H9 (cell line): ENCODE measurements at regions not wholly inside any gene's neighbourhood (a gene's known extent, or its start where the extent isn't known, plus 50 kb on each side); places are given as distances from the start of the nearest gene placed in this dataset.

ENCODE experiments used
- DNase-seq: peaks from one replicate; pipeline ENCODE4 v3.0.0-alpha.2; 2017
- H2AFZ ChIP-seq: one replicate; pipeline ENCODE4 v1.6.1; 2013; ENCODE audit warnings: mild to moderate bottlenecking, low read length, control low read depth, moderate library complexity
- H2AK5ac ChIP-seq: 2 replicates; pipeline ENCODE4 v1.6.1; 2013; ENCODE audit warnings: low read length, control low read depth, mixed read lengths; ENCODE audit not compliant: insufficient read length
- H2BK120ac ChIP-seq: one replicate; pipeline ENCODE4 v1.6.1; 2013; ENCODE audit warnings: low read depth, mild to moderate bottlenecking, low read length, control low read depth, inconsistent platforms; ENCODE audit not compliant: poor library complexity, severe bottlenecking
- H2BK12ac ChIP-seq: 2 replicates; pipeline ENCODE4 v1.6.1; 2013; ENCODE audit warnings: low read length, control low read depth, mixed read lengths, low read depth; ENCODE audit not compliant: insufficient read length
- H2BK15ac ChIP-seq: 2 replicates; pipeline ENCODE4 v1.6.1; 2013; ENCODE audit warnings: low read depth, low read length, control low read depth
- H2BK20ac ChIP-seq: one replicate; pipeline ENCODE4 v1.6.1; 2013; ENCODE audit warnings: low read depth, mild to moderate bottlenecking, low read length, control low read depth, inconsistent platforms; ENCODE audit not compliant: poor library complexity, severe bottlenecking
- H2BK5ac ChIP-seq: 2 replicates; pipeline ENCODE4 v1.6.1; 2013; ENCODE audit warnings: low read length, control low read depth, mixed read lengths; ENCODE audit not compliant: insufficient read length
- H3K14ac ChIP-seq: 2 replicates; pipeline ENCODE4 v1.6.1; 2013; ENCODE audit warnings: low read length, control low read depth; ENCODE audit not compliant: insufficient read depth
- H3K18ac ChIP-seq: 2 replicates; pipeline ENCODE4 v1.6.1; 2013; ENCODE audit warnings: low read depth, mild to moderate bottlenecking, mixed read lengths, low read length, control low read depth; ENCODE audit not compliant: insufficient read length
- H3K23ac ChIP-seq: 2 replicates; pipeline ENCODE4 v1.6.1; 2013; ENCODE audit warnings: low read length, control low read depth, mixed read lengths, low read depth; ENCODE audit not compliant: insufficient read length
- H3K23me2 ChIP-seq: 2 replicates; pipeline ENCODE4 v1.6.1; 2013; ENCODE audit warnings: low read depth, mild to moderate bottlenecking, mixed read lengths, low read length, control low read depth; ENCODE audit not compliant: insufficient read length, poor library complexity, severe bottlenecking
- H3K27ac ChIP-seq: 2 replicates; pipeline ENCODE4 v1.5.1; 2013; ENCODE audit warnings: low read length, control low read depth, mixed read lengths, low read depth; ENCODE audit not compliant: insufficient read length
- H3K27me3 ChIP-seq: 2 replicates; pipeline ENCODE4 v1.6.1; 2013; ENCODE audit warnings: low read length, control low read depth, inconsistent platforms; ENCODE audit not compliant: insufficient read depth
- H3K4ac ChIP-seq: 2 replicates; pipeline ENCODE4 v1.6.1; 2013; ENCODE audit warnings: low read depth, mild to moderate bottlenecking, control low read depth, inconsistent platforms, low read length, moderate library complexity
- H3K4me1 ChIP-seq: 2 replicates; pipeline ENCODE4 v1.6.1; 2013; ENCODE audit warnings: low read length, control low read depth, inconsistent platforms; ENCODE audit not compliant: insufficient read depth
- H3K4me2 ChIP-seq: 2 replicates; pipeline ENCODE4 v1.6.1; 2013; ENCODE audit warnings: low read length, control low read depth, mixed read lengths; ENCODE audit not compliant: insufficient read length, insufficient read depth
- H3K56ac ChIP-seq: 2 replicates; pipeline ENCODE4 v1.6.1; 2013; ENCODE audit warnings: low read depth, mild to moderate bottlenecking, mixed read lengths, low read length, control low read depth; ENCODE audit not compliant: insufficient read length
- H3K79me1 ChIP-seq: 2 replicates; pipeline ENCODE4 v1.6.1; 2013; ENCODE audit warnings: low read depth, mild to moderate bottlenecking, moderate library complexity, low read length, control low read depth, inconsistent platforms; ENCODE audit not compliant: insufficient read depth, poor library complexity, severe bottlenecking
- H3K79me2 ChIP-seq: 2 replicates; pipeline ENCODE4 v1.6.1; 2013; ENCODE audit warnings: low read length, control low read depth, inconsistent platforms; ENCODE audit not compliant: insufficient read depth
- H3K9ac ChIP-seq: 2 replicates; pipeline ENCODE4 v1.6.1; 2013; ENCODE audit warnings: low read length, control low read depth, mixed read lengths; ENCODE audit not compliant: insufficient read length; ENCODE audit errors: extremely low read depth
- H3K9me3 ChIP-seq: one replicate; pipeline ENCODE4 v1.6.1; 2013; ENCODE audit warnings: low read depth, low read length, inconsistent platforms; ENCODE audit not compliant: control insufficient read depth
- H3T11ph ChIP-seq: one replicate; pipeline ENCODE4 v1.6.1; 2013; ENCODE audit warnings: mild to moderate bottlenecking, low read length, control low read depth, inconsistent platforms
- H4K20me1 ChIP-seq: one replicate; pipeline ENCODE4 v1.6.1; 2013; ENCODE audit not compliant: control insufficient read depth, insufficient read length, insufficient read depth
- H4K5ac ChIP-seq: 2 replicates; pipeline ENCODE4 v1.6.1; 2013; ENCODE audit warnings: low read depth, mild to moderate bottlenecking, mixed read lengths, low read length, control low read depth; ENCODE audit not compliant: insufficient read length
- H4K8ac ChIP-seq: replicated peaks from 2 replicates; pipeline ENCODE4 v1.6.1; 2013; ENCODE audit warnings: low read length, control low read depth, mixed read lengths, low read depth; ENCODE audit not compliant: insufficient read length
- H4K91ac ChIP-seq: 2 replicates; pipeline ENCODE4 v1.6.1; 2013; ENCODE audit warnings: low read depth, mild to moderate bottlenecking, moderate library complexity, mixed read lengths, low read length, control low read depth; ENCODE audit not compliant: insufficient read length
- H3K27ac Mint-ChIP-seq, 3 experiments: 2 replicates in 2 of 3; 3 replicates in 1 of 3; pipeline ENCODE4 v1.8.0; 2020 to 2021; ENCODE audit warnings: mixed read lengths in 3 of 3, mild to moderate bottlenecking in 1 of 3, moderate library complexity in 1 of 3
- H3K27me3 Mint-ChIP-seq: 2 replicates; pipeline ENCODE4 v1.8.0; 2021; ENCODE audit warnings: low read depth, mild to moderate bottlenecking, moderate library complexity, mixed read lengths
- H3K36me3 Mint-ChIP-seq, 3 experiments: 2 replicates in 2 of 3; 3 replicates in 1 of 3; pipeline ENCODE4 v1.8.0; 2020 to 2021; ENCODE audit warnings: low read depth in 3 of 3, mixed read lengths in 3 of 3; ENCODE audit not compliant: insufficient read depth in 1 of 3
- H3K4me1 Mint-ChIP-seq, 2 experiments: 2 replicates each; pipeline ENCODE4 v1.8.0; 2020; ENCODE audit warnings: mixed read lengths in 2 of 2
- H3K4me3 Mint-ChIP-seq, 2 experiments: 2 replicates in 1 of 2; 3 replicates in 1 of 2; pipeline ENCODE4 v1.8.0; 2020 to 2021; ENCODE audit warnings: mild to moderate bottlenecking in 2 of 2, mixed read lengths in 2 of 2, moderate library complexity in 1 of 2
- H3K9me3 Mint-ChIP-seq, 2 experiments: 2 replicates in 1 of 2; 3 replicates in 1 of 2; pipeline ENCODE4 v1.8.0; 2020; ENCODE audit warnings: mild to moderate bottlenecking in 2 of 2, mixed read lengths in 2 of 2, moderate library complexity in 1 of 2
- WGBS: extraction: QIAGEN DNeasy Blood & Tissue Kit; methylation state at CpG from one replicate; pipeline ENCODE4 v1.1.7; 2013; ENCODE audit warnings: missing lambda C conversion rate, low lambda C conversion rate, mixed read lengths; ENCODE audit not compliant: insufficient read length; ENCODE audit errors: extremely low coverage; 5-methylcytosine and 5-hydroxymethylcytosine counted together
- TF ChIP-seq, protein P1 (sequence below): fragments of 200-600 bp; sonication (generic); conservative IDR thresholded peaks from 3 replicates; pipeline ENCODE4 v1.8.0; 2021; ENCODE audit warnings: antibody characterized with exemption, mild to moderate bottlenecking

DNA sequence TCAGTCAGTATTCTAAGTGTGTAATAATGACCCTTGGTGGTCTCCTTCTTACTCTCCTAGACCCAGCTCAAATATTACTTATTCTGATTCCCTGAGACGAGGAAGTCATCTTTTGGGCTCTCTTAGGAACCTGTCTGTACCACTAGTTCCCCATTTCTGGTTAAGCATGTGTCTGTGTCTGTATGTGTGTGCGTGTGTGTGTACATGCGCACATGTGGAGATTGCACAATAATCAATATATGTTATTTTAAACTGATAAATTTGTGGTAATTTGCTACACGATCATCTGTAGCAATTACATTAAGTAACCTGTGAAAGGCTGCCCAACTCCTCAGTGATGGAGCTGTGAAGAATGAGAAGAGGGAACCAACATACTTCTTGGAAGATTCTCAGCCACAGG lies 132.2 kb downstream of the ASCL4 start:
- H3K23me2 ChIP-seq = peaks cover 7% of the 10 kb centered on the region
- Mint-ChIP-seq H3K9me3 (no peaks in the 10 kb centered on the region), H3K36me3 (no peaks in the 10 kb centered on the region; a peak in 1 of 7 replicates), H3K27me3 (peaks cover 72% of the 10 kb centered on the region), H3K4me1 (peaks cover 17 to 20% of the 10 kb centered on the region in 2 experiments), H3K27ac (no peak overlapping the region), H3K4me3 (no peak overlapping the region)
- H3K4ac ChIP-seq = no peak overlapping the region
- H3K23ac ChIP-seq = no peak overlapping the region
- no peak overlapping the region for H4K5ac ChIP-seq
- WGBS = no CpG with 5 or more reads among the region's 4 CpGs
- H2BK12ac ChIP-seq = no peak overlapping the region
- no peak overlapping the region for H2AK5ac ChIP-seq
- H3K56ac ChIP-seq = no peak overlapping the region
- no peak overlapping the region for H3K4me2 ChIP-seq
- no peaks in the 10 kb centered on the region for H3K79me1 ChIP-seq
- no peak overlapping the region for H3K18ac ChIP-seq
- no peaks in the 10 kb centered on the region for H3K4me1 ChIP-seq
- no peaks in the 10 kb centered on the region for H3K9me3 ChIP-seq
- no peak overlapping the region for H2BK5ac ChIP-seq
- no peaks in the 10 kb centered on the region; the same call in 1 of the 2 replicates for H3K27me3 ChIP-seq
- H2BK20ac ChIP-seq = no peak overlapping the region
- H3K14ac ChIP-seq = no peak overlapping the region
- H2BK120ac ChIP-seq = no peak overlapping the region
- H3T11ph ChIP-seq = no peak overlapping the region
- H3K79me2 ChIP-seq = no peaks in the 10 kb centered on the region
- H2BK15ac ChIP-seq = no peak overlapping the region
- no peak overlapping the region for H2AFZ ChIP-seq
- TF ChIP-seq, protein P1, sequence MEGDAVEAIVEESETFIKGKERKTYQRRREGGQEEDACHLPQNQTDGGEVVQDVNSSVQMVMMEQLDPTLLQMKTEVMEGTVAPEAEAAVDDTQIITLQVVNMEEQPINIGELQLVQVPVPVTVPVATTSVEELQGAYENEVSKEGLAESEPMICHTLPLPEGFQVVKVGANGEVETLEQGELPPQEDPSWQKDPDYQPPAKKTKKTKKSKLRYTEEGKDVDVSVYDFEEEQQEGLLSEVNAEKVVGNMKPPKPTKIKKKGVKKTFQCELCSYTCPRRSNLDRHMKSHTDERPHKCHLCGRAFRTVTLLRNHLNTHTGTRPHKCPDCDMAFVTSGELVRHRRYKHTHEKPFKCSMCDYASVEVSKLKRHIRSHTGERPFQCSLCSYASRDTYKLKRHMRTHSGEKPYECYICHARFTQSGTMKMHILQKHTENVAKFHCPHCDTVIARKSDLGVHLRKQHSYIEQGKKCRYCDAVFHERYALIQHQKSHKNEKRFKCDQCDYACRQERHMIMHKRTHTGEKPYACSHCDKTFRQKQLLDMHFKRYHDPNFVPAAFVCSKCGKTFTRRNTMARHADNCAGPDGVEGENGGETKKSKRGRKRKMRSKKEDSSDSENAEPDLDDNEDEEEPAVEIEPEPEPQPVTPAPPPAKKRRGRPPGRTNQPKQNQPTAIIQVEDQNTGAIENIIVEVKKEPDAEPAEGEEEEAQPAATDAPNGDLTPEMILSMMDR = no peak
- no peak overlapping the region for H3K9ac ChIP-seq
- no peak overlapping the region for H3K27ac ChIP-seq
- no peak overlapping the region for H4K8ac ChIP-seq
- no peaks in the 10 kb centered on the region for H4K20me1 ChIP-seq
- no peak for DNase-seq
- H4K91ac ChIP-seq = no peak overlapping the region
